ENCODE measurements at regions not wholly inside any gene's neighbourhood (a gene's known extent, or its start where the extent isn't known, plus 50 kb on each side); places are given as distances from the start of the nearest gene placed in this dataset.

DNA sequence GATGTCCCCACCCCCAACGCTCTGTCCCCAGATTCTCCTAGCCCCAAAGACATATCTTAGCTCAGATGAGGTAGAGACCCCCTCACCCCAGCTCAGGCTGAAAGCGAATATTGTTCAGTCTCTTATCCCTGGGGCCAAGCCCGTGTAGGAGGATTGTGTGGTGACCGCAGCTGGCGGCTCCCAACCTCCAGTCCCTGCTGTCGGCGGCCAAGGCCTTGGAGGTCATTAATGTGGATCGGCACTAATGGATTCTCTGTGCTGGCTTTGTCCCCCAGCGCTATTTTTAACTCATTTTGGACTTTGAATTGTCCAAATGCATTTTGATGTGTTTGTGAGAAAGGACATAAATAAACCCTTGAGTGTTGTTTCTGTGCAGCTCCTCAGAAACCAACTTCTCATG, 124.2 kb downstream of the UQCRFS1 start:
- no peak overlapping the region for H3K4me3 Mint-ChIP-seq
- no peaks in the 10 kb centered on the region for H3K36me3 Mint-ChIP-seq (ENCODE audit: low read depth)
- no peaks in the 10 kb centered on the region for H3K9me3 Mint-ChIP-seq
- no peak for DNase-seq (ENCODE audit: low spot score)
- no peaks in the 10 kb centered on the region for H3K4me1 Mint-ChIP-seq (ENCODE audit: low read depth)
- no peaks in the 10 kb centered on the region for H3K27me3 Mint-ChIP-seq (ENCODE audit: low read depth)
- no peak overlapping the region for H3K27ac Mint-ChIP-seq

- Mint-ChIP-seq H3K36me3 (ENCODE audit: low read depth) (no peaks in the 10 kb centered on the region), H3K27me3 (ENCODE audit: low read depth) (no peaks in the 10 kb centered on the region), H3K4me3 (no peak overlapping the region), H3K4me1 (ENCODE audit: low read depth) (no peaks in the 10 kb centered on the region), H3K9me3 (no peaks in the 10 kb centered on the region), H3K27ac (no peak overlapping the region)
- DNase-seq (ENCODE audit: low spot score) = no peak
Observed at GRCh38 chr19:29086646-29087045, 126.3 kb downstream of the UQCRFS1 start.

- DNase-seq (ENCODE audit: low spot score) = no peak
- Mint-ChIP-seq H3K27ac (no peak overlapping the region), H3K9me3 (no peaks in the 10 kb centered on the region), H3K36me3 (ENCODE audit: low read depth) (no peaks in the 10 kb centered on the region), H3K27me3 (ENCODE audit: low read depth) (no peaks in the 10 kb centered on the region), H3K4me1 (ENCODE audit: low read depth) (no peaks in the 10 kb centered on the region), H3K4me3 (no peak overlapping the region)
Observed at GRCh38 chr19:29086182-29086581, 126.8 kb downstream of the UQCRFS1 start.

- no peak overlapping the region for H3K4me3 Mint-ChIP-seq
- H3K27ac Mint-ChIP-seq = no peak overlapping the region
- no peaks in the 10 kb centered on the region for H3K27me3 Mint-ChIP-seq (ENCODE audit: low read depth)
- DNase-seq (ENCODE audit: low spot score) = no peak
- no peaks in the 10 kb centered on the region for H3K9me3 Mint-ChIP-seq
- no peaks in the 10 kb centered on the region for H3K4me1 Mint-ChIP-seq (ENCODE audit: low read depth)
- no peaks in the 10 kb centered on the region for H3K36me3 Mint-ChIP-seq (ENCODE audit: low read depth)
Observed at GRCh38 chr19:29085630-29086029, 127.3 kb downstream of the UQCRFS1 start.

DNA sequence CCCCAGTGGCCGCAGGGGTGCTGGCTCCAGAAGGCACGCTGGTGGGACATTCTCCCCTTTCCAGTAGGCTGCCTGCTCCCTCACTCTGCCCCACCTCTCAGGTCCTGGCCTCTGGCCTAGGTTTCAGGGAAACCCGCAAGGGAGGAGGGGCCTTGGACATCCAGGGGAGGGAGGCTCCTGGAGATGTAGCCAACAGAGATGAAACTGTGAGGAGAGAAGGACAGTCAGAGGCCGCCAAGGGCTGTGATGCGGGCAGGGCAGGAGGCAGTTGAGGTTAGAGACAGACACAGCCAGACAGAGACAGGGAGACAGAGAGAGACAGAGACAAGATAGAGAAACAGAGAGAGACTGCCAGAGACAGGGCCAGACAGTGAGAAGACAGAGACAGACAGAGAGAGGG, 127.7 kb downstream of the UQCRFS1 start:
- Mint-ChIP-seq H3K4me3 (no peak overlapping the region), H3K9me3 (no peaks in the 10 kb centered on the region), H3K27me3 (ENCODE audit: low read depth) (no peaks in the 10 kb centered on the region), H3K27ac (no peak overlapping the region), H3K36me3 (ENCODE audit: low read depth) (no peaks in the 10 kb centered on the region), H3K4me1 (ENCODE audit: low read depth) (no peaks in the 10 kb centered on the region)
- DNase-seq (ENCODE audit: low spot score) = no peak

DNA sequence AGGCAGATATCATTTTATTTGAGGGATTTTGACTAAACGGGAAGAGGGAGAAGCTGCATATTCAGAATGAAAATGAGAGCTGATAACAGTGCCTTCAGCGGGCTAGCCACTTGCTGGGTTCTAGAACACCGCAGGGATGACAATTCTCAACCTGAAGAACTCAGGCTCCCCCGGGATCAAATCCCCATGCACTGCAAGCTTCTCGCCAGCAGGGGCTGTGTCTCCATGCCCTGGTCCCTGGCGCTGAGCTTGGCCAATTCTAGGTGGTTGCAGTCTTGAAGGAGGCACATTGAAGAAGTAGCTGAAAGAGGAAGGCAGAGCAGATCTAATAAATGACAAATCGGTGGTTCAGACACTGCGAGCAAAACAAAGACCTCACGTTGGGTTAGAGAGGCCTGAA, 128.7 kb downstream of the UQCRFS1 start:
- no peaks in the 10 kb centered on the region for H3K4me1 Mint-ChIP-seq (ENCODE audit: low read depth)
- H3K27me3 Mint-ChIP-seq (ENCODE audit: low read depth) = no peaks in the 10 kb centered on the region
- H3K27ac Mint-ChIP-seq = no peak overlapping the region
- DNase-seq (ENCODE audit: low spot score) = no peak
- no peaks in the 10 kb centered on the region for H3K36me3 Mint-ChIP-seq (ENCODE audit: low read depth)
- no peaks in the 10 kb centered on the region for H3K9me3 Mint-ChIP-seq
- H3K4me3 Mint-ChIP-seq = no peak overlapping the region

- DNase-seq (ENCODE audit: low spot score) = no peak
- no peaks in the 10 kb centered on the region for H3K9me3 Mint-ChIP-seq
- no peaks in the 10 kb centered on the region for H3K4me1 Mint-ChIP-seq (ENCODE audit: low read depth)
- no peaks in the 10 kb centered on the region for H3K27me3 Mint-ChIP-seq (ENCODE audit: low read depth)
- H3K27ac Mint-ChIP-seq = no peak overlapping the region
- no peaks in the 10 kb centered on the region for H3K36me3 Mint-ChIP-seq (ENCODE audit: low read depth)
- H3K4me3 Mint-ChIP-seq = no peak overlapping the region
Observed at GRCh38 chr19:29083863-29084262, 129.1 kb downstream of the UQCRFS1 start.

GRCh38 chr19:29079356-29080032, 133.5 kb downstream of the UQCRFS1 start:
- H3K27ac Mint-ChIP-seq = no peak overlapping the region
- H3K36me3 Mint-ChIP-seq (ENCODE audit: low read depth) = no peaks in the 10 kb centered on the region

DNA sequence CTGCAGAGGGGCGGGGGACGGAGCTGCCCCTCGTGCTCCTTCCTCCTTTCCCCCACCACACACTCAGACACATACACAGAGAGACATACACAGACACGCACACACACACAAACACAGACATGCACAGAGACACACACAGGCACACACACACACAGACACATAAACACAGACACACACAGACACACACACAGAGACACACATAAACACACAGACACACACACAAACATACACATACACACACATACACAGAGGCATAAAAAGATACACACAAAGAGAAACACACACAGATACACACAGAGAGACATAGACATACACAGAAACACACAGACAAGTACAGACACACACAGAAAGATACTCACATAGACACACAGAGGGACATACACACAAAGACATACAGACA, 136.0 kb downstream of the UQCRFS1 start:
- no peak for DNase-seq (ENCODE audit: low spot score)
- Mint-ChIP-seq H3K27ac (no peak overlapping the region), H3K9me3 (no peaks in the 10 kb centered on the region), H3K36me3 (ENCODE audit: low read depth) (no peaks in the 10 kb centered on the region), H3K4me3 (no peak overlapping the region), H3K27me3 (ENCODE audit: low read depth) (no peaks in the 10 kb centered on the region), H3K4me1 (ENCODE audit: low read depth) (no peaks in the 10 kb centered on the region)

More at GRCh38 chr19:29079356-29080032, 133.5 kb downstream of the UQCRFS1 start:
- Mint-ChIP-seq H3K4me1 (ENCODE audit: low read depth) (no peaks in the 10 kb centered on the region), H3K27me3 (ENCODE audit: low read depth) (no peaks in the 10 kb centered on the region), H3K4me3 (no peak overlapping the region), H3K9me3 (no peaks in the 10 kb centered on the region)
- no peak for DNase-seq (ENCODE audit: low spot score)

- Mint-ChIP-seq H3K9me3 (no peaks in the 10 kb centered on the region), H3K27me3 (ENCODE audit: low read depth) (no peaks in the 10 kb centered on the region), H3K4me3 (no peak overlapping the region), H3K36me3 (ENCODE audit: low read depth) (no peaks in the 10 kb centered on the region), H3K4me1 (ENCODE audit: low read depth) (no peaks in the 10 kb centered on the region), H3K27ac (no peak overlapping the region)
- no peak for DNase-seq (ENCODE audit: low spot score)
Observed at GRCh38 chr19:29076161-29076560, 136.8 kb downstream of the UQCRFS1 start.

DNA sequence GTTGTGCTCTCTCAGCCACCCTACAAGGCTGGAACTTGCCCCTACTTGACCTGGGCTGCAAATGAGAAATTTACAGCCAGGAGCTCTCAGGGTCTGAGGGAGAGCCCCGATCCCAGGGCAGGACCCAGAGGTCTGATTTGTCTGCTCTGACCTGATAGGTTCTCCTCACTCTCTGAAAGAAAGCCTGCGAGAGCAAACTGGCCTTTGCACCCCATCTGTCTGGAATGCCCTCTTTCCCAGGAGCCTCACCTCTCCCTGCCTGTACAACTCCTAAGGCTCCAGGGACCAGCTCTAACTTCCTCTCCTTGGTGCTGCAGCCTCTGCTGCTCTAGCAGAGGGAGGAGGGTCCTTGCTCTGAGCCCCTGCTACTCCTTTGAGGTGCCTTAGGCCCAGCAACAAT, 137.8 kb downstream of the UQCRFS1 start:
- no peaks in the 10 kb centered on the region for H3K4me1 Mint-ChIP-seq (ENCODE audit: low read depth)
- H3K9me3 Mint-ChIP-seq = no peaks in the 10 kb centered on the region
- DNase-seq (ENCODE audit: low spot score) = no peak
- no peak overlapping the region for H3K27ac Mint-ChIP-seq
- no peaks in the 10 kb centered on the region for H3K36me3 Mint-ChIP-seq (ENCODE audit: low read depth)
- no peaks in the 10 kb centered on the region for H3K27me3 Mint-ChIP-seq (ENCODE audit: low read depth)
- no peak overlapping the region for H3K4me3 Mint-ChIP-seq

GRCh38 chr19:29074579-29074978, 138.4 kb downstream of the UQCRFS1 start:
- H3K27me3 Mint-ChIP-seq (ENCODE audit: low read depth) = no peaks in the 10 kb centered on the region
- DNase-seq (ENCODE audit: low spot score) = no peak
- H3K4me1 Mint-ChIP-seq (ENCODE audit: low read depth) = no peaks in the 10 kb centered on the region
- H3K27ac Mint-ChIP-seq = no peak overlapping the region
- H3K36me3 Mint-ChIP-seq (ENCODE audit: low read depth) = no peaks in the 10 kb centered on the region
- H3K9me3 Mint-ChIP-seq = no peaks in the 10 kb centered on the region
- H3K4me3 Mint-ChIP-seq = no peak overlapping the region

DNA sequence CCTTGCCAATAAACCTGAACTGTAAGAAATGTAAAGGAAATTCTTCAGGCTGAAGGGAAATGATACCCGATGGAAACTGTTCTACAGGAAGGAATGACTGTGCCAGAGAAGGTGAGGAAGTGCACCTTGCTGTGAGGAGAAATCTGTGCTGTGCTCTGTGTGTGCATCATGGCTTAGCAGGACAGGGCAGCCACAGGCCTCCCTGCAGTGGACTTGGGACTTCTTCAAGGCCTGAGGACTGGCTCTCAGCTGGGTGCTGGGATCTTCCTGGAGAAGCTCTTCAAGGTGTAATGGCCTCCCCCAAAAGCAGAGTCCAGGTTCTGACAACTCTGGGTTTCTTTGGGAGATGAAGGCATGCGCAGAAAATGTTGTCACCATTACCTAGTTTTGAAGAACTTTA, 145.1 kb downstream of the UQCRFS1 start:
- H3K9me3 Mint-ChIP-seq = no peaks in the 10 kb centered on the region
- no peaks in the 10 kb centered on the region for H3K36me3 Mint-ChIP-seq (ENCODE audit: low read depth)
- no peaks in the 10 kb centered on the region for H3K4me1 Mint-ChIP-seq (ENCODE audit: low read depth)
- H3K27ac Mint-ChIP-seq = no peak overlapping the region
- H3K27me3 Mint-ChIP-seq (ENCODE audit: low read depth) = no peaks in the 10 kb centered on the region
- H3K4me3 Mint-ChIP-seq = no peak overlapping the region
- no peak for DNase-seq (ENCODE audit: low spot score)

DNA sequence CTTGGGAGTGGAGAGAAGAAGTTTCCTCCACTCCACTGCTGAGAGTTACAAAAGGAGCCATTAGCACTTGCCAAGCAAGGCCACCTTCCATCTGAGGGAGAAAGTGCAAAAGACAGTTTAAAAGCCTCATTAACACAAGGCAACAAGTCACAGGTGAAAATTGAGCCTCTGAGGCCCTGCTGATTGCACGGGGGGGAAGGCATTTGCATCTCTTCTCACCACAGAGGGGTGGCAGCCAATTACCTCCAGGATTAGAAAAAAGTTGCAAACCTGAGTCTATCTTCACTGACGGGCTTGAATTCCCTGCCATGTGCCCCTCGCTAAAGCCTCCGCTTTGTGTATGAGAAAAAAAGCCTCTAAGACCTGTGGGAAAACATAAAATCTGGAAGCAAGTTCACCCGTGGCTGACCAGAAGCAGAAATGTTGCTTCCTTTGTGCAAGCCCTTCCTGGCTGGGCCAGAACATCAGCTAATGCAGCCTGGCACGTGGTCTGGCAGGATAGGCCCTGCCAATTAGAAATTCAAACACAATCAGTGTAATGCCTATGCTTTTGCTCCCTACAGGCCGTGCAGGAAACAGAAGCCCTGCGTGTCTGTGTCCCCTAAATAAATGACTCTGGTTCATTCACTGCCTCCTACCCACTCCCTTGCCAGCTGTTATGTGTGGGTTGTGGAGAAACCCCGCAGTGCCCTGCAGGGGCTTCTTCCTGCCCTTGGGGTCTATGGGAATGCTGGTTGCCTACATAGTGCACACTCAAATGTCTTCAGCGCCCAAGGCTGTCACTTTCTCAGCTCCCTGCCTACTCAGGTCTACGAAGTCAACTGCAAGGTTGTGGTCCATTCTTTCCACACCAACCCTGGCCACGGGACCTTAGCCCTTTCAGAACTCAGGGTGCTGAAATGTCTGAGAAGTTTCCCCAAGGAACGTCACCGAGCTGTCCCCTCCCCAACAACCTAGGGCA, 150.2 kb downstream of the UQCRFS1 start:
- Mint-ChIP-seq H3K4me1 (ENCODE audit: low read depth) (no peaks in the 10 kb centered on the region), H3K4me3 (no peak overlapping the region), H3K27me3 (ENCODE audit: low read depth) (no peaks in the 10 kb centered on the region), H3K27ac (no peak overlapping the region), H3K36me3 (ENCODE audit: low read depth) (no peaks in the 10 kb centered on the region), H3K9me3 (no peaks in the 10 kb centered on the region)
- no peak for DNase-seq (ENCODE audit: low spot score)
